GM06990 (cell line): ENCODE measurements at regions not wholly inside any gene's neighbourhood (a gene's known extent, or its start where the extent isn't known, plus 50 kb on each side); places are given as distances from the start of the nearest gene placed in this dataset.

Source experiments
- DNase-seq: peaks from one replicate; pipeline ENCODE4 v3.0.0-alpha.2; 2011; ENCODE audit not compliant: insufficient read length; ENCODE audit errors: extremely low read depth
- H3K27me3 ChIP-seq: replicated peaks from 2 replicates; pipeline ENCODE4 v1.6.0; 2011; ENCODE audit warnings: low read length; ENCODE audit not compliant: control insufficient read depth, insufficient read depth
- H3K36me3 ChIP-seq: 2 replicates; pipeline ENCODE4 v1.5.1; 2011; ENCODE audit warnings: low read length; ENCODE audit not compliant: control insufficient read depth, insufficient read depth
- H3K4me3 ChIP-seq: replicated peaks from 2 replicates; pipeline ENCODE4 v1.5.1; 2011; ENCODE audit warnings: low read depth, mild to moderate bottlenecking, control low read depth, low read length
- CTCF ChIP-seq: IDR thresholded peaks from 2 replicates; pipeline ENCODE4 v1.5.1; 2011; ENCODE audit warnings: low read length, control low read depth, mild to moderate bottlenecking, inconsistent platforms; ENCODE audit not compliant: insufficient read depth, poor library complexity, severe bottlenecking

DNA sequence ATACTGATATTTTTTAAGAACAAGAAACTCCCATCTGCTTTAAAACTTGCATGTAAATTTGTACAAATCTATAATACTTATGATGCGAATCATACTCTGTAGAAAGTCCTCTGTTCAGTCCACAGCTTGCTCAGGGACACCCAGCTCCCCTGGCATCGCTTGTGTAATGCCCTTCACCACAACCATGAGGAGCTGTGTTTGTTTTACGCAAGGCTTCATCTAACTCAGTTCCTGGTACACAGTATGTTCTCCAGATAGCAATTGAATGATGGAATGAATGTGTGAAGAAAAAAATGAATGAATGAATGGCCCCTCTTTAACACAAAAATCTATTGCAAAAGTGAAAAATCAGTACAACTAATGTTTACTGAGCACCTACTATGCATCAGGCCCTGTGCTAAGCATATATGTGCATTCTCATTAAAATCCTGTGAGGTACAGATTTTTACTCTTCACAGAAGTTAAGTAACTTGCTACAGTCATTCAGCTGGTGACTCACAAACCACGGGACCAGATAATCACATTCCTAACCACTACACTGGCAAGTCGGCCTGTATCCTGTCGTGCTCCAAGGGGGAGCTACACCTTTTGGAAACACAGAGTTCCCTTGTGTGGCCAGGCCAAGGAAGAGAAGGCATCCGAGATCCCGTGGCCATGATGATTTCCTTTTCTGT is 58.7 kb upstream of the KDR start:
- Histone ChIP-seq H3K27me3 (no peaks in the 10 kb centered on the region), H3K36me3 (no peaks in the 10 kb centered on the region), H3K4me3 (no peak overlapping the region)
- no peak for TF ChIP-seq CTCF
- no peak for DNase-seq

GRCh38 chr4:55184600-55185523 is 59.5 kb upstream of the KDR start:
- H3K4me3 ChIP-seq: no peak overlapping the region
- no peaks in the 10 kb centered on the region for H3K27me3 ChIP-seq
- no peak for DNase-seq
- H3K36me3 ChIP-seq: no peaks in the 10 kb centered on the region
- peak; percentile 69 for TF ChIP-seq CTCF

GRCh38 chr4:55186123-55186522 is 60.7 kb upstream of the KDR start:
- H3K27me3 ChIP-seq: no peaks in the 10 kb centered on the region
- TF ChIP-seq CTCF: no peak
- H3K4me3 ChIP-seq: no peak overlapping the region
- DNase-seq: no peak
- H3K36me3 ChIP-seq: no peaks in the 10 kb centered on the region

DNA sequence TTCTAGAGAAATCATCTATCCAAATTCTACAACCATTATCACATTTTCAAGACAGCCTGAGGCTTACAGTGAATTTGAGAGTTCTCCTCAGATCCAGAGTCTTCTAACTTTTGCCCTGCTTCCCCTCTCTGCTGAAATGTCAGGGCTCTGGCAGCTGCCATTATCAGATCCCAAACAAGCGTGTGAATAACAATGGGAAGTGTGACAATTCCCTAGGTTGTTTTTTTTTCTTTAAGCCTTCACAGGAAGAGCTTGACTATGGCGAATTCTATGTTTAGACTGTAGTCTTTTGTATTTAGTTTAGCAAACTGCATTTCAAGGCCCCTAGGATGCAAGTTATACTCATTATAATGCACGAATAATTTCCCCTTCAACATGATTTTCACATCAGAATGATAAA is 61.3 kb upstream of the KDR start:
- H3K36me3 ChIP-seq: no peaks in the 10 kb centered on the region
- no peak for DNase-seq
- no peak for TF ChIP-seq CTCF
- H3K27me3 ChIP-seq: no peaks in the 10 kb centered on the region
- no peak overlapping the region for H3K4me3 ChIP-seq

DNA sequence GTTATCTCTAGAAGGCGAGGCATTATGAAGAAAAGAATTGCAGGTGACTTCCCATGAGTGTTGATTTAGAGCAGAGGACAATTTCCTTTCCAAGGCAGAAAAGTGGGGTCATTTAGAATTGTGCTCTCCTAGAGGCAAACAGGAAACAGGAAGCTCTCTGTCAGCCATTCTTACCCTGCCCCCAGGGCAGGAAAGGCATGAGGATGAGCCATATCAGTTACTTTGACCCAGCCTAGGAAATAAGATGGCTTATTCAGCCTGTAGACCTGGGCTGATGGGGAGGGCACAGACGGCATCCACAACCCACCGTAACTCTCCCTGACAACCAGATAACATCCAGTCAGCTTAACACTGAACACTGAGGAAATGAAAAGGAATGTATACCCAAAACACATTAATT is 88.8 kb upstream of the KDR start:
- no peak for TF ChIP-seq CTCF
- H3K4me3 ChIP-seq: no peak overlapping the region
- DNase-seq: no peak
- H3K27me3 ChIP-seq: no peaks in the 10 kb centered on the region
- H3K36me3 ChIP-seq: no peaks in the 10 kb centered on the region
